Natural killer cell (primary cell): ENCODE measurements at regions not wholly inside any gene's neighbourhood (a gene's known extent, or its start where the extent isn't known, plus 50 kb on each side); places are given as distances from the start of the nearest gene placed in this dataset.

Experiments used
- ATAC-seq, 3 donors: fragments of 150-1000 bp in 2 of 3; fragments of 200-7000 bp in 1 of 3; cut with Tn5 transposase; 1 replicate in 1 of 3; 2 replicates in 2 of 3; pipeline ENCODE4 v1.10.0; 2021; ENCODE audit warnings: mild to moderate bottlenecking in 2 of 3, moderate library complexity in 2 of 3
- DNase-seq, 2 donors: peaks; one replicate each; pipeline versions ENCODE4 v3.0.0 to v3.0.0-alpha.2; 2013 to 2021; ENCODE audit warnings: mixed read lengths in 1 of 2
- H3K27ac ChIP-seq: one replicate; pipeline ENCODE4 v1.5.1; 2013; ENCODE audit warnings: mild to moderate bottlenecking, low read length
- H3K27me3 ChIP-seq: one replicate; pipeline ENCODE4 v1.6.1; 2013; ENCODE audit warnings: low read length; ENCODE audit not compliant: control insufficient read depth, insufficient read depth
- H3K36me3 ChIP-seq: one replicate; pipeline ENCODE4 v1.6.1; 2013; ENCODE audit warnings: low read length; ENCODE audit not compliant: control insufficient read depth, insufficient read depth
- H3K4me1 ChIP-seq: one replicate; pipeline ENCODE4 v1.6.1; 2013; ENCODE audit warnings: low read length; ENCODE audit not compliant: control insufficient read depth, insufficient read depth
- H3K4me3 ChIP-seq: one replicate; pipeline ENCODE4 v1.5.1; 2013; ENCODE audit warnings: low read length
- H3K9me3 ChIP-seq: one replicate; pipeline ENCODE4 v1.6.1; 2013; ENCODE audit warnings: low read length; ENCODE audit not compliant: control insufficient read depth, insufficient read depth
- H3K27ac Mint-ChIP-seq, 2 donors: one replicate each; pipeline ENCODE4 v1.8.0; 2022; ENCODE audit warnings: mild to moderate bottlenecking in 2 of 2, mixed read lengths in 2 of 2, moderate library complexity in 1 of 2
- H3K27me3 Mint-ChIP-seq, 2 donors: one replicate each; pipeline ENCODE4 v1.8.0; 2022; ENCODE audit warnings: low read depth in 2 of 2, mixed read lengths in 2 of 2
- H3K36me3 Mint-ChIP-seq: one replicate; pipeline ENCODE4 v1.8.0; 2022; ENCODE audit warnings: mixed read lengths
- H3K4me1 Mint-ChIP-seq, 2 donors: one replicate each; pipeline ENCODE4 v1.8.0; 2022; ENCODE audit warnings: mixed read lengths in 2 of 2
- H3K4me3 Mint-ChIP-seq: one replicate; pipeline ENCODE4 v1.8.0; 2022; ENCODE audit warnings: mild to moderate bottlenecking, moderate library complexity, mixed read lengths
- H3K9me3 Mint-ChIP-seq, 2 donors: one replicate each; pipeline ENCODE4 v1.8.0; 2022; ENCODE audit warnings: mixed read lengths in 2 of 2
- WGBS: methylation state at CpG from one replicate; pipeline ENCODE4 v1.1.7; 2013; ENCODE audit warnings: missing lambda C conversion rate; ENCODE audit not compliant: insufficient coverage; 5-methylcytosine and 5-hydroxymethylcytosine counted together
- intact Hi-C: fragments of 100-400 bp; cut with micrococcal nuclease; formaldehyde crosslinking; loops from one replicate; pipeline ENCODE4 v1.14.2; 2022
- TF ChIP-seq, protein P1 (sequence below): fragments of 200-600 bp; IDR thresholded peaks from one replicate; pipeline ENCODE4 v1.8.0; 2022; ENCODE audit warnings: antibody characterized with exemption

GRCh38 chr4:159498446-159499115 is 395.7 kb downstream of the RAPGEF2 start:
- 89% methylated on average over 4 of the region's 5 CpGs for WGBS
- no peak for DNase-seq
- H3K36me3 Mint-ChIP-seq: no peaks in the 10 kb centered on the region
- no peaks in the 10 kb centered on the region for H3K36me3 ChIP-seq
- intact Hi-C loops: no loop called here
- H3K27ac Mint-ChIP-seq: no peak overlapping the region
- H3K9me3 Mint-ChIP-seq: peaks cover 0 to 4% of the 10 kb centered on the region in 2 donors
- peaks cover 0 to 3% of the 10 kb centered on the region in 2 donors for H3K27me3 Mint-ChIP-seq
- H3K27ac ChIP-seq: no peak overlapping the region
- H3K27me3 ChIP-seq: no peaks in the 10 kb centered on the region
- TF ChIP-seq, protein P1, sequence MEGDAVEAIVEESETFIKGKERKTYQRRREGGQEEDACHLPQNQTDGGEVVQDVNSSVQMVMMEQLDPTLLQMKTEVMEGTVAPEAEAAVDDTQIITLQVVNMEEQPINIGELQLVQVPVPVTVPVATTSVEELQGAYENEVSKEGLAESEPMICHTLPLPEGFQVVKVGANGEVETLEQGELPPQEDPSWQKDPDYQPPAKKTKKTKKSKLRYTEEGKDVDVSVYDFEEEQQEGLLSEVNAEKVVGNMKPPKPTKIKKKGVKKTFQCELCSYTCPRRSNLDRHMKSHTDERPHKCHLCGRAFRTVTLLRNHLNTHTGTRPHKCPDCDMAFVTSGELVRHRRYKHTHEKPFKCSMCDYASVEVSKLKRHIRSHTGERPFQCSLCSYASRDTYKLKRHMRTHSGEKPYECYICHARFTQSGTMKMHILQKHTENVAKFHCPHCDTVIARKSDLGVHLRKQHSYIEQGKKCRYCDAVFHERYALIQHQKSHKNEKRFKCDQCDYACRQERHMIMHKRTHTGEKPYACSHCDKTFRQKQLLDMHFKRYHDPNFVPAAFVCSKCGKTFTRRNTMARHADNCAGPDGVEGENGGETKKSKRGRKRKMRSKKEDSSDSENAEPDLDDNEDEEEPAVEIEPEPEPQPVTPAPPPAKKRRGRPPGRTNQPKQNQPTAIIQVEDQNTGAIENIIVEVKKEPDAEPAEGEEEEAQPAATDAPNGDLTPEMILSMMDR: no peak
- no peak overlapping the region for H3K4me3 ChIP-seq
- H3K9me3 ChIP-seq: no peaks in the 10 kb centered on the region
- H3K4me1 Mint-ChIP-seq: no peaks in the 10 kb centered on the region
- ATAC-seq: no peak
- H3K4me3 Mint-ChIP-seq: no peak overlapping the region
- H3K4me1 ChIP-seq: no peaks in the 10 kb centered on the region

- TF ChIP-seq, protein P1: no peak
- no peaks in the 10 kb centered on the region for H3K27me3 ChIP-seq
- no peak for DNase-seq
- H3K27ac ChIP-seq: no peak overlapping the region
- no peaks in the 10 kb centered on the region for H3K9me3 ChIP-seq
- H3K4me1 Mint-ChIP-seq: no peaks in the 10 kb centered on the region
- intact Hi-C loops: no loop called here
- no peak overlapping the region for H3K4me3 Mint-ChIP-seq
- peaks cover 0 to 3% of the 10 kb centered on the region in 2 donors for H3K27me3 Mint-ChIP-seq
- WGBS: 86% methylated on average over 2 of the region's 2 CpGs
- H3K4me3 ChIP-seq: no peak overlapping the region
- no peaks in the 10 kb centered on the region for H3K4me1 ChIP-seq
- no peak for ATAC-seq
- peaks cover 0 to 4% of the 10 kb centered on the region in 2 donors for H3K9me3 Mint-ChIP-seq
- H3K27ac Mint-ChIP-seq: no peak overlapping the region
- no peaks in the 10 kb centered on the region for H3K36me3 ChIP-seq
- H3K36me3 Mint-ChIP-seq: no peaks in the 10 kb centered on the region
Observed at GRCh38 chr4:159500861-159501260, 398.0 kb downstream of the RAPGEF2 start.

GRCh38 chr4:159503236-159504008 is 400.5 kb downstream of the RAPGEF2 start:
- no peak for ATAC-seq
- Mint-ChIP-seq H3K27ac (no peak overlapping the region), H3K4me1 (no peaks in the 10 kb centered on the region), H3K27me3 (peaks cover 0 to 5% of the 10 kb centered on the region in 2 donors), H3K4me3 (no peak overlapping the region), H3K36me3 (no peaks in the 10 kb centered on the region), H3K9me3 (peaks cover 0 to 4% of the 10 kb centered on the region in 2 donors)
- Histone ChIP-seq H3K27ac (no peak overlapping the region), H3K27me3 (no peaks in the 10 kb centered on the region), H3K9me3 (no peaks in the 10 kb centered on the region), H3K4me1 (no peaks in the 10 kb centered on the region), H3K4me3 (no peak overlapping the region), H3K36me3 (no peaks in the 10 kb centered on the region)
- TF ChIP-seq, protein P1: no peak
- WGBS: 82% methylated on average over 14 of the region's 14 CpGs
- intact Hi-C loops: no loop called here
- no peak for DNase-seq
